ENCODE measurements at regions not wholly inside any gene's neighbourhood (a gene's known extent, or its start where the extent isn't known, plus 50 kb on each side); places are given as distances from the start of the nearest gene placed in this dataset.

DNA sequence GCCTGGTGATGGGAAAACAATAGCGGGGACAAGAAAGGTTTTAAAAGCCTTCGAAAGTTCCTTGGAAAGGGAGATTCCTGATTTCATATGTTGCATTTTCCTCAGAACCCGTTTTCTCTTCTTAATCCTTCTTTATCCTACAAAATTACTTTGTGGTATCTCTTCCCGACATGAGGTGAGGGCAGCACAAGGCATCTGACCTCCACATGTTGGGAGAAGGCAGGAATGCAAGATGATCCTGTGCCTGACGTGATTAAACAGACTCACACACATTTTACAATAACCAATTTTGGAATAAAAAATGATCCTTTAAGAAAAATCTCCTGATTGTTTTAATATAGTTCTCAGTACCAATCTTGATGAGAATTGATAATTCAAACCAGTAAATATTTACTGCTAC, 153.3 kb upstream of the MKLN1 start:
- TF ChIP-seq, protein P1, sequence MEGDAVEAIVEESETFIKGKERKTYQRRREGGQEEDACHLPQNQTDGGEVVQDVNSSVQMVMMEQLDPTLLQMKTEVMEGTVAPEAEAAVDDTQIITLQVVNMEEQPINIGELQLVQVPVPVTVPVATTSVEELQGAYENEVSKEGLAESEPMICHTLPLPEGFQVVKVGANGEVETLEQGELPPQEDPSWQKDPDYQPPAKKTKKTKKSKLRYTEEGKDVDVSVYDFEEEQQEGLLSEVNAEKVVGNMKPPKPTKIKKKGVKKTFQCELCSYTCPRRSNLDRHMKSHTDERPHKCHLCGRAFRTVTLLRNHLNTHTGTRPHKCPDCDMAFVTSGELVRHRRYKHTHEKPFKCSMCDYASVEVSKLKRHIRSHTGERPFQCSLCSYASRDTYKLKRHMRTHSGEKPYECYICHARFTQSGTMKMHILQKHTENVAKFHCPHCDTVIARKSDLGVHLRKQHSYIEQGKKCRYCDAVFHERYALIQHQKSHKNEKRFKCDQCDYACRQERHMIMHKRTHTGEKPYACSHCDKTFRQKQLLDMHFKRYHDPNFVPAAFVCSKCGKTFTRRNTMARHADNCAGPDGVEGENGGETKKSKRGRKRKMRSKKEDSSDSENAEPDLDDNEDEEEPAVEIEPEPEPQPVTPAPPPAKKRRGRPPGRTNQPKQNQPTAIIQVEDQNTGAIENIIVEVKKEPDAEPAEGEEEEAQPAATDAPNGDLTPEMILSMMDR (IDR thresholded peaks at IDR 0.05), result no peak
- TF ChIP-seq POLR2AphosphoS5 (IDR thresholded peaks at IDR 0.05) (no peak), POLR2A (IDR thresholded peaks at IDR 0.05) (no peak)
